ENCODE measurements at regions not wholly inside any gene's neighbourhood (a gene's known extent, or its start where the extent isn't known, plus 50 kb on each side); places are given as distances from the start of the nearest gene placed in this dataset.

DNA sequence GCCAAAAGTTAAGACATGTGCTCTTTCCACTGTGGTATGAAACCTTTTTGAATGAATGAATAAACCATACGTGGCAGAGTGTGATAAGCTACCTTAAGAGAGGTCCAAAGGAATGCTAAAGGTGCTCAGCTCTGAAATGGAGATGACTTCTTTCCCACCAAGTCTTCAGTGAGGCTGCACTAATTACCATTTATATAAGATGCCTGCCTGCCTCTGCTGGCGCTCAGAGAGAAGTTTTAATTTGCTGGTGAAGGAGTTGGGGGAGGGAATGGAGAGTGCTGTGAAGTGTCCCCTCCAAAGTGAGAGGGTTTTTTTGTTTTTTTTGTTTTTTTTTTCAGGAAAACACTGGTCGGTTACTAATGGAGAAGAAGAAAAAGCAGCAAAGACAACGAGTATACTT is 559.0 kb downstream of the OMA1 start:
- TF ChIP-seq POLR2AphosphoS5 (IDR thresholded peaks at IDR 0.05; ENCODE audit: low read depth, low read length) (no peak), FOXP2 (optimal IDR thresholded peaks at IDR 0.05; ENCODE audit: borderline replicate concordance, extremely low read depth, extremely low read length, insufficient read depth) (no peak), REST (IDR thresholded peaks at IDR 0.05; ENCODE audit: insufficient read depth in 1 of 2, low read depth in 2 of 2, low read length in 2 of 2) (no peak), SIN3A (IDR thresholded peaks at IDR 0.05; ENCODE audit: borderline replicate concordance, insufficient read depth, low read length) (no peak), TAF1 (IDR thresholded peaks at IDR 0.05; ENCODE audit: borderline replicate concordance, insufficient read depth, low read length) (no peak)

DNA sequence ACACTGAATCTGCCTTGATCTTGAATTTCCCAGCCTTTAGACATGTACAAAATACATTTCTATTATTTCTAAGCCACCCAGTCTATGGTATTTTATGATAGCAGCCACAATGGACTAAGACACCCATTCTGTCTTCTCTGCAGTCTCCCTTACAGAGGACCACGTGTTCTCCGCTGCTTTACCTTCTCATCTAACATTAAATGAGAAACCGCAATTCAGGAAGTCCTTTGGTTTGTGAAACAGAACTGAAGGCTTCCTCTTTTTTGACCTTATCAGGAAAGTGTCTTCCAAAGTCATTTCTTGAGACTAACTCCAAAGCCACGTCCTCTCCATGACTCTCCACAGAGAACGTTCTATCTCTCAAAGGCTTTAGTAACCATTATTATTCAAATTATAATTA is 560.1 kb downstream of the OMA1 start:
- TF ChIP-seq FOXP2 (optimal IDR thresholded peaks at IDR 0.05; ENCODE audit: borderline replicate concordance, extremely low read depth, extremely low read length, insufficient read depth), result no peak
- no peak for TF ChIP-seq TAF1 (IDR thresholded peaks at IDR 0.05; ENCODE audit: borderline replicate concordance, insufficient read depth, low read length)
- TF ChIP-seq POLR2AphosphoS5 (IDR thresholded peaks at IDR 0.05; ENCODE audit: low read depth, low read length), result no peak
- TF ChIP-seq SIN3A (IDR thresholded peaks at IDR 0.05; ENCODE audit: borderline replicate concordance, insufficient read depth, low read length), result no peak
- TF ChIP-seq REST (IDR thresholded peaks at IDR 0.05; ENCODE audit: insufficient read depth in 1 of 2, low read depth in 2 of 2, low read length in 2 of 2), result no peak

DNA sequence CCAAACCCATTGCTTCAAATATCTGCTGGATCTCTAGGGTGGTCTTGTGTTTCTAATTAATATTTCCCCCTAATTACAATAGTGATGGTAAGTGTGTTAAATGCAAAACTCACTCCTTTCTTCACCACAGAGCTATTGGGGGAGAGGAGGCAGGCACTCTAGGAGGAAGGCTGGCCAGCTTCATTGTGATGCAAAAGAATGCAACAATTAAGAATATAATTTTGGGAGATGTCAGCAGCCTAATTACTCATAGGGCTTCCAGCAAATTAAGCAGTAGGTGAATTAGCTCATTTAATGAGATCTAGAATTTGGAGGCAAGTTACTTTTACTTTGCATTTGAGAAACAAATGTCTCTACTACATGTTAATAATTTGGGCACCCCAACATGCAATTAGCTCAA is 560.4 kb upstream of the DAB1 start:
- TF ChIP-seq FOXP2 (optimal IDR thresholded peaks at IDR 0.05; ENCODE audit: borderline replicate concordance, extremely low read depth, extremely low read length, insufficient read depth) (no peak), POLR2AphosphoS5 (IDR thresholded peaks at IDR 0.05; ENCODE audit: low read depth, low read length) (no peak), REST (IDR thresholded peaks at IDR 0.05; ENCODE audit: insufficient read depth in 1 of 2, low read depth in 2 of 2, low read length in 2 of 2) (no peak), TAF1 (IDR thresholded peaks at IDR 0.05; ENCODE audit: borderline replicate concordance, insufficient read depth, low read length) (no peak), SIN3A (IDR thresholded peaks at IDR 0.05; ENCODE audit: borderline replicate concordance, insufficient read depth, low read length) (no peak)

DNA sequence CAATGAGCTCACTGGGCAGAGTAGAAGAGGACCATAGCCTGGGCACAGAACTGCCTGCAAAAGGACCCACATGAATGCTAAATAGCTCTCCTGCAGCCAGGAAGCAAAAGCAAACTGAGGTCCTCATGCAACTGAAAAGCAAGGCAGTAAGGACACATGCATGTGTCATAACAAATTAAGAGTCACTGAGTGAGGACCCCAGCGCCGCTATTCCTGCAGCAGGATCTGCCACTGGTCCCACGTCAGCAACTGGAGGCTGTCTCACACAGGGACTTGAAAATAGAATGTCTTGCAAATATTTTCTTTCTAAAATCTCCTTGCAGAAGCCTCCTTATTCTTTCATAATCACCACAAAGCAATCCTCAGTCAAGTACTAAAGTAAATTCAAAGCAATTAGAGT is 559.6 kb upstream of the DAB1 start:
- no peak for TF ChIP-seq TAF1 (IDR thresholded peaks at IDR 0.05; ENCODE audit: borderline replicate concordance, insufficient read depth, low read length)
- no peak for TF ChIP-seq FOXP2 (optimal IDR thresholded peaks at IDR 0.05; ENCODE audit: borderline replicate concordance, extremely low read depth, extremely low read length, insufficient read depth)
- TF ChIP-seq REST (IDR thresholded peaks at IDR 0.05; ENCODE audit: insufficient read depth in 1 of 2, low read depth in 2 of 2, low read length in 2 of 2), result no peak
- no peak for TF ChIP-seq SIN3A (IDR thresholded peaks at IDR 0.05; ENCODE audit: borderline replicate concordance, insufficient read depth, low read length)
- no peak for TF ChIP-seq POLR2AphosphoS5 (IDR thresholded peaks at IDR 0.05; ENCODE audit: low read depth, low read length)

DNA sequence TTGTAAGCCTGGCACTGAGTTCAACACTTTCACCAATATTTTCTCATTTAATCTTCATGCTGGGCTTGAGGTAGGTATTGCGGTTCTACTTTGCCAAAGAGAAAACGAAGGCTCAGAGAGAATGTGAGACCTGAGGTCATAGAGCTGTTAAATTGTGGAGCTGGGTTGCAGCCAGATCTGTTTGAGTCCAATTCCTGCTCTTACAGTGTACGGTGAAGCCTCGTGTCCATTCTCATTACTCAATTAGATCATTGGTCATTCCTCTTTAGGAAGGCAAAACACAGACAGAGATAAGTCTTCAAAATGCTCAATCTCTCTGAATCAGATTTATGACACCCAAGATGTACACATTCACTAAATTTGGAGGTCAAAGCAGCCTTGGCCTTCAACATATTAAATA is 559.0 kb upstream of the DAB1 start:
- TF ChIP-seq POLR2AphosphoS5 (IDR thresholded peaks at IDR 0.05; ENCODE audit: low read depth, low read length) (no peak), SIN3A (IDR thresholded peaks at IDR 0.05; ENCODE audit: borderline replicate concordance, insufficient read depth, low read length) (no peak), TAF1 (IDR thresholded peaks at IDR 0.05; ENCODE audit: borderline replicate concordance, insufficient read depth, low read length) (no peak), REST (IDR thresholded peaks at IDR 0.05; ENCODE audit: insufficient read depth in 1 of 2, low read depth in 2 of 2, low read length in 2 of 2) (no peak), FOXP2 (optimal IDR thresholded peaks at IDR 0.05; ENCODE audit: borderline replicate concordance, extremely low read depth, extremely low read length, insufficient read depth) (no peak)
